ENCODE measurements at regions not wholly inside any gene's neighbourhood (a gene's known extent, or its start where the extent isn't known, plus 50 kb on each side); places are given as distances from the start of the nearest gene placed in this dataset.
"Not testable (repeated sequence)": the region's sequence is repeated elsewhere in the genome, so short reads cannot be mapped to it uniquely, and the experiment has no call there.

- no peak for ATAC-seq
- DNase-seq = no peak
- H3K4me3 Mint-ChIP-seq = no peak overlapping the region
- H3K4me1 Mint-ChIP-seq (ENCODE audit: low read depth) = no peaks in the 10 kb centered on the region
- intact Hi-C loops (cut with micrococcal nuclease) = no loop called here
- TF ChIP-seq, protein P1, sequence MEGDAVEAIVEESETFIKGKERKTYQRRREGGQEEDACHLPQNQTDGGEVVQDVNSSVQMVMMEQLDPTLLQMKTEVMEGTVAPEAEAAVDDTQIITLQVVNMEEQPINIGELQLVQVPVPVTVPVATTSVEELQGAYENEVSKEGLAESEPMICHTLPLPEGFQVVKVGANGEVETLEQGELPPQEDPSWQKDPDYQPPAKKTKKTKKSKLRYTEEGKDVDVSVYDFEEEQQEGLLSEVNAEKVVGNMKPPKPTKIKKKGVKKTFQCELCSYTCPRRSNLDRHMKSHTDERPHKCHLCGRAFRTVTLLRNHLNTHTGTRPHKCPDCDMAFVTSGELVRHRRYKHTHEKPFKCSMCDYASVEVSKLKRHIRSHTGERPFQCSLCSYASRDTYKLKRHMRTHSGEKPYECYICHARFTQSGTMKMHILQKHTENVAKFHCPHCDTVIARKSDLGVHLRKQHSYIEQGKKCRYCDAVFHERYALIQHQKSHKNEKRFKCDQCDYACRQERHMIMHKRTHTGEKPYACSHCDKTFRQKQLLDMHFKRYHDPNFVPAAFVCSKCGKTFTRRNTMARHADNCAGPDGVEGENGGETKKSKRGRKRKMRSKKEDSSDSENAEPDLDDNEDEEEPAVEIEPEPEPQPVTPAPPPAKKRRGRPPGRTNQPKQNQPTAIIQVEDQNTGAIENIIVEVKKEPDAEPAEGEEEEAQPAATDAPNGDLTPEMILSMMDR (IDR thresholded peaks at IDR 0.05) = no peak
- no peaks in the 10 kb centered on the region for H3K27me3 Mint-ChIP-seq
- peaks cover 17% of the 10 kb centered on the region for H3K9me3 Mint-ChIP-seq
- no peaks in the 10 kb centered on the region for H3K36me3 Mint-ChIP-seq (ENCODE audit: low read depth)
- H3K27ac Mint-ChIP-seq = no peak overlapping the region
- CTCF ChIA-PET = no interaction called here
- POLR2A ChIA-PET = no interaction called here
Observed at GRCh38 chr6:61622601-61623000, 663.4 kb downstream of the KHDRBS2 start.

GRCh38 chr6:61614119-61614518 is 671.9 kb downstream of the KHDRBS2 start:
- POLR2A ChIA-PET = no interaction called here
- no peak for DNase-seq
- H3K27ac Mint-ChIP-seq = no peak overlapping the region

DNA sequence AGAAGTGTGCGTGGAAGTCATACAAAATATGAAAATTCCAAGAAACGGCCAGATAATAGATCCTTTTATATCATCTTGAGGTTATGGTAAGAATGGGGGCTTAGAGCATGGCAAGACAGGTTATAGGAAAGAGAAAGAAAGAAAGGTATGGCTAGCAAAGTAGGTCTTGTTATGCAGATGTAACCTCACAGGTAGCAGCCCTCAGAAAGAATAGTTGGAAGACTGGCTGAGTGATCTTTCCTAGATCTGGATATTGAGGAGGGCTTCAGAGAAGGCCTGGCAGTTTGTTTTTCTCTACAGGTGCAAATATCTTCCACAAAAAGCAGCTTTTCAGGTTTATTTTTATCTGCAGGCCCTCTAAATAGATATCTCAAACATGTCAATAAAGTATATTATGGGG is 679.5 kb downstream of the KHDRBS2 start:
- no peak overlapping the region for H3K4me3 Mint-ChIP-seq
- no peak for DNase-seq
- no peaks in the 10 kb centered on the region for H3K27me3 Mint-ChIP-seq
- peaks cover 30% of the 10 kb centered on the region for H3K9me3 Mint-ChIP-seq
- ATAC-seq = no peak
- ChIA-PET CTCF (no interaction called here), POLR2A (no interaction called here)
- no peak overlapping the region for H3K27ac Mint-ChIP-seq
- TF ChIP-seq, protein P1 (IDR thresholded peaks at IDR 0.05) = no peak
- intact Hi-C loops (cut with micrococcal nuclease) = no loop called here
- no peaks in the 10 kb centered on the region for H3K36me3 Mint-ChIP-seq (ENCODE audit: low read depth)
- H3K4me1 Mint-ChIP-seq (ENCODE audit: low read depth) = no peaks in the 10 kb centered on the region

More at GRCh38 chr6:61614119-61614518, 671.9 kb downstream of the KHDRBS2 start:
- intact Hi-C loops (cut with micrococcal nuclease) = no loop called here
- H3K4me3 Mint-ChIP-seq = no peak overlapping the region
- H3K4me1 Mint-ChIP-seq (ENCODE audit: low read depth) = no peaks in the 10 kb centered on the region
- TF ChIP-seq, protein P1 (IDR thresholded peaks at IDR 0.05) = no peak
- H3K27me3 Mint-ChIP-seq = no peaks in the 10 kb centered on the region
- no peaks in the 10 kb centered on the region for H3K36me3 Mint-ChIP-seq (ENCODE audit: low read depth)
- CTCF ChIA-PET = no interaction called here
- no peak for ATAC-seq
- peaks cover 8% of the 10 kb centered on the region for H3K9me3 Mint-ChIP-seq

- intact Hi-C loops (cut with micrococcal nuclease); H3K27me3 Mint-ChIP-seq; DNase-seq; ATAC-seq; CTCF ChIA-PET; H3K36me3 Mint-ChIP-seq (ENCODE audit: low read depth); H3K27ac Mint-ChIP-seq; POLR2A ChIA-PET; H3K4me3 Mint-ChIP-seq; H3K4me1 Mint-ChIP-seq (ENCODE audit: low read depth): not testable (repeated sequence)
- peaks cover 32% of the 10 kb centered on the region for H3K9me3 Mint-ChIP-seq
Observed at GRCh38 chr6:61605851-61606250, 680.2 kb downstream of the KHDRBS2 start.

DNA sequence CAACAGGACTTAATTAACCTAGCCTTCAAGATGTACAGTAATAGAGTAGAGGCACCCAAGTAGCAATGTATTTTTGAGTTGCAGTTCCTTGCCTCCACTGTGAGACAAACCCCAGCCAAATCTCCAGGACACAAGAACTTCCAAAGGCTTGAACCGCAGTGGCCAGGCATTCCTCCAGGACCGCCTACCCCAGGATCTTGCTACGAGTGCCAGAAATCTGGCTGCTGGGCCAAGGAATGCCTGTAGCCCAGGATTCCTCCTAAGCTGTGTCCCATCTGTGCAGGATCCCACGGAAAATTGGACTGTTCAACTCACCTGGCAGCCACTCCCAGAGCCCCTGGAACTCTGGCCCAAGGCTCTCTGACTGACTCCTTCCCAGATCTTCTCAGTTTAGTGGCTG is 683.9 kb downstream of the KHDRBS2 start:
- H3K4me1 Mint-ChIP-seq (ENCODE audit: low read depth); H3K36me3 Mint-ChIP-seq (ENCODE audit: low read depth); H3K27ac Mint-ChIP-seq; POLR2A ChIA-PET; intact Hi-C loops (cut with micrococcal nuclease); ATAC-seq; CTCF ChIA-PET; H3K27me3 Mint-ChIP-seq; H3K4me3 Mint-ChIP-seq; DNase-seq: not testable (repeated sequence)
- H3K9me3 Mint-ChIP-seq = peaks cover 40% of the 10 kb centered on the region

DNA sequence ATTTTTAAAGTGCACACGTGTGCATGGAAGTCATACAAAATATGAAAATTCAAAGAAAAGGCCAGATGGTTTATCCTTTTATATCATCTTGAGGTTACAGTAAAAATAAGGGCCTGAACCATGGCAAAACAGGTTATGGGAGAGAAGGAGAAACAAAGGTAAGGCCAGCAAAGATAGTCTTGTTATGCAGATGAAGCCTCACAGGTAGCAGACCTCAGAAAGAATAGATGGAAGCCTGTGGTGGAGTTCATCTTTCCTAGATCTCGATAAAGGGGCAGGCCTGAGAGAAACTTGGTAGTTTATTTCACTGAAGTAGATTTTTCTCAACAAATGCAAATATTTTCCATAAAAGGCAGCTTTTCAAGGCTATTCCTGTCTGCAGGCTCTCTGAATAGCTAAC is 693.8 kb downstream of the KHDRBS2 start:
- Mint-ChIP-seq H3K27me3 (no peaks in the 10 kb centered on the region), H3K4me3 (no peak overlapping the region), H3K4me1 (ENCODE audit: low read depth) (no peaks in the 10 kb centered on the region), H3K36me3 (ENCODE audit: low read depth) (no peaks in the 10 kb centered on the region), H3K27ac (no peak overlapping the region), H3K9me3 (peaks cover 11% of the 10 kb centered on the region)
- TF ChIP-seq, protein P1 (IDR thresholded peaks at IDR 0.05) = no peak
- ChIA-PET POLR2A (no interaction called here), CTCF (no interaction called here)
- DNase-seq (no peak), ATAC-seq (no peak)
- intact Hi-C loops (cut with micrococcal nuclease) = no loop called here

All from activated CD8-positive, alpha-beta T cell treated with anti-CD3 and anti-CD28 coated beads for 36 hours (primary cell).